ENCODE measurements at regions not wholly inside any gene's neighbourhood (a gene's known extent, or its start where the extent isn't known, plus 50 kb on each side); places are given as distances from the start of the nearest gene placed in this dataset.

DNA sequence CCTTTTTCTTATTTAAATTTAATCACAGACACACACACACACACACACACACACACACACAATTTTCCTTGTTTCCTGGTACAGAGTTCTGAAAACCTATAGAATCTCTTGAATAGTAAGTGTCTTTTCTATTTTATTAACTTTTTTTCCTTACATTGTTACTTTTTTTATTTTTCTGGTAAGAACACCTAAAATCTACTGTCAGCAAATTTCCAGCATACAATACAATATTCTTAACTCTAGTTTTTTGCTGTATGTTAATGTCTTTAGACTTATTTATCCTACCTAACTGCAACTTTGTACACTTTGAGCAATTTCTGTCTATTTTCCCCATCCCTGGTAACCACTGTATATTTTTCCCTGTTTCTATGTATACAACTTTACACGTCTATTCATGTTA lies 1179.8 kb downstream of the SLITRK1 start:
- no peak for ATAC-seq
- H3K27ac Mint-ChIP-seq, result no peak overlapping the region
- no peaks in the 10 kb centered on the region for H3F3A ChIP-seq (replicated peaks; ENCODE audit: low read depth)
- H3K27ac ChIP-seq (ENCODE audit: low read depth), result no peak overlapping the region
- peaks cover 4% of the 10 kb centered on the region; the same call in 1 of the 3 replicates for H3K36me3 Mint-ChIP-seq (ENCODE audit: low read depth)
- no peaks in the 10 kb centered on the region for H3K4me1 ChIP-seq (ENCODE audit: insufficient read depth)
- H4K20me1 ChIP-seq (replicated peaks; ENCODE audit: insufficient read depth), result no peaks in the 10 kb centered on the region
- H3K4me1 Mint-ChIP-seq, result peaks cover 9% of the 10 kb centered on the region; the same call in 2 of the 3 replicates
- H3K9me2 ChIP-seq (ENCODE audit: insufficient read depth), result no peaks in the 10 kb centered on the region; the same call in 1 of the 2 replicates
- H3K79me2 ChIP-seq (replicated peaks; ENCODE audit: insufficient read depth), result no peaks in the 10 kb centered on the region
- no peak overlapping the region for H3K4me2 ChIP-seq
- no peak overlapping the region for H2AFZ ChIP-seq
- H3K27me3 ChIP-seq (ENCODE audit: insufficient read depth), result no peaks in the 10 kb centered on the region
- no peaks in the 10 kb centered on the region for H3K27me3 Mint-ChIP-seq (ENCODE audit: insufficient read depth, low read depth, poor library complexity)
- no peak overlapping the region for H3K4me3 Mint-ChIP-seq
- TF ChIP-seq NANOG (IDR thresholded peaks at IDR 0.05; ENCODE audit: borderline replicate concordance), result no peak
- TF ChIP-seq, protein P1, sequence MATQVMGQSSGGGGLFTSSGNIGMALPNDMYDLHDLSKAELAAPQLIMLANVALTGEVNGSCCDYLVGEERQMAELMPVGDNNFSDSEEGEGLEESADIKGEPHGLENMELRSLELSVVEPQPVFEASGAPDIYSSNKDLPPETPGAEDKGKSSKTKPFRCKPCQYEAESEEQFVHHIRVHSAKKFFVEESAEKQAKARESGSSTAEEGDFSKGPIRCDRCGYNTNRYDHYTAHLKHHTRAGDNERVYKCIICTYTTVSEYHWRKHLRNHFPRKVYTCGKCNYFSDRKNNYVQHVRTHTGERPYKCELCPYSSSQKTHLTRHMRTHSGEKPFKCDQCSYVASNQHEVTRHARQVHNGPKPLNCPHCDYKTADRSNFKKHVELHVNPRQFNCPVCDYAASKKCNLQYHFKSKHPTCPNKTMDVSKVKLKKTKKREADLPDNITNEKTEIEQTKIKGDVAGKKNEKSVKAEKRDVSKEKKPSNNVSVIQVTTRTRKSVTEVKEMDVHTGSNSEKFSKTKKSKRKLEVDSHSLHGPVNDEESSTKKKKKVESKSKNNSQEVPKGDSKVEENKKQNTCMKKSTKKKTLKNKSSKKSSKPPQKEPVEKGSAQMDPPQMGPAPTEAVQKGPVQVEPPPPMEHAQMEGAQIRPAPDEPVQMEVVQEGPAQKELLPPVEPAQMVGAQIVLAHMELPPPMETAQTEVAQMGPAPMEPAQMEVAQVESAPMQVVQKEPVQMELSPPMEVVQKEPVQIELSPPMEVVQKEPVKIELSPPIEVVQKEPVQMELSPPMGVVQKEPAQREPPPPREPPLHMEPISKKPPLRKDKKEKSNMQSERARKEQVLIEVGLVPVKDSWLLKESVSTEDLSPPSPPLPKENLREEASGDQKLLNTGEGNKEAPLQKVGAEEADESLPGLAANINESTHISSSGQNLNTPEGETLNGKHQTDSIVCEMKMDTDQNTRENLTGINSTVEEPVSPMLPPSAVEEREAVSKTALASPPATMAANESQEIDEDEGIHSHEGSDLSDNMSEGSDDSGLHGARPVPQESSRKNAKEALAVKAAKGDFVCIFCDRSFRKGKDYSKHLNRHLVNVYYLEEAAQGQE (IDR thresholded peaks at IDR 0.05; ENCODE audit: unreplicated experiment), result no peak
- TF ChIP-seq, protein P2, sequence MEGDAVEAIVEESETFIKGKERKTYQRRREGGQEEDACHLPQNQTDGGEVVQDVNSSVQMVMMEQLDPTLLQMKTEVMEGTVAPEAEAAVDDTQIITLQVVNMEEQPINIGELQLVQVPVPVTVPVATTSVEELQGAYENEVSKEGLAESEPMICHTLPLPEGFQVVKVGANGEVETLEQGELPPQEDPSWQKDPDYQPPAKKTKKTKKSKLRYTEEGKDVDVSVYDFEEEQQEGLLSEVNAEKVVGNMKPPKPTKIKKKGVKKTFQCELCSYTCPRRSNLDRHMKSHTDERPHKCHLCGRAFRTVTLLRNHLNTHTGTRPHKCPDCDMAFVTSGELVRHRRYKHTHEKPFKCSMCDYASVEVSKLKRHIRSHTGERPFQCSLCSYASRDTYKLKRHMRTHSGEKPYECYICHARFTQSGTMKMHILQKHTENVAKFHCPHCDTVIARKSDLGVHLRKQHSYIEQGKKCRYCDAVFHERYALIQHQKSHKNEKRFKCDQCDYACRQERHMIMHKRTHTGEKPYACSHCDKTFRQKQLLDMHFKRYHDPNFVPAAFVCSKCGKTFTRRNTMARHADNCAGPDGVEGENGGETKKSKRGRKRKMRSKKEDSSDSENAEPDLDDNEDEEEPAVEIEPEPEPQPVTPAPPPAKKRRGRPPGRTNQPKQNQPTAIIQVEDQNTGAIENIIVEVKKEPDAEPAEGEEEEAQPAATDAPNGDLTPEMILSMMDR (conservative IDR thresholded peaks at IDR 0.05; ENCODE audit: low read depth in 2 of 2), result no peak
- TF ChIP-seq CREB1 (CRISPR knock-in tag; IDR thresholded peaks at IDR 0.05; ENCODE audit: low read depth), result no peak
- TF ChIP-seq, protein P3, sequence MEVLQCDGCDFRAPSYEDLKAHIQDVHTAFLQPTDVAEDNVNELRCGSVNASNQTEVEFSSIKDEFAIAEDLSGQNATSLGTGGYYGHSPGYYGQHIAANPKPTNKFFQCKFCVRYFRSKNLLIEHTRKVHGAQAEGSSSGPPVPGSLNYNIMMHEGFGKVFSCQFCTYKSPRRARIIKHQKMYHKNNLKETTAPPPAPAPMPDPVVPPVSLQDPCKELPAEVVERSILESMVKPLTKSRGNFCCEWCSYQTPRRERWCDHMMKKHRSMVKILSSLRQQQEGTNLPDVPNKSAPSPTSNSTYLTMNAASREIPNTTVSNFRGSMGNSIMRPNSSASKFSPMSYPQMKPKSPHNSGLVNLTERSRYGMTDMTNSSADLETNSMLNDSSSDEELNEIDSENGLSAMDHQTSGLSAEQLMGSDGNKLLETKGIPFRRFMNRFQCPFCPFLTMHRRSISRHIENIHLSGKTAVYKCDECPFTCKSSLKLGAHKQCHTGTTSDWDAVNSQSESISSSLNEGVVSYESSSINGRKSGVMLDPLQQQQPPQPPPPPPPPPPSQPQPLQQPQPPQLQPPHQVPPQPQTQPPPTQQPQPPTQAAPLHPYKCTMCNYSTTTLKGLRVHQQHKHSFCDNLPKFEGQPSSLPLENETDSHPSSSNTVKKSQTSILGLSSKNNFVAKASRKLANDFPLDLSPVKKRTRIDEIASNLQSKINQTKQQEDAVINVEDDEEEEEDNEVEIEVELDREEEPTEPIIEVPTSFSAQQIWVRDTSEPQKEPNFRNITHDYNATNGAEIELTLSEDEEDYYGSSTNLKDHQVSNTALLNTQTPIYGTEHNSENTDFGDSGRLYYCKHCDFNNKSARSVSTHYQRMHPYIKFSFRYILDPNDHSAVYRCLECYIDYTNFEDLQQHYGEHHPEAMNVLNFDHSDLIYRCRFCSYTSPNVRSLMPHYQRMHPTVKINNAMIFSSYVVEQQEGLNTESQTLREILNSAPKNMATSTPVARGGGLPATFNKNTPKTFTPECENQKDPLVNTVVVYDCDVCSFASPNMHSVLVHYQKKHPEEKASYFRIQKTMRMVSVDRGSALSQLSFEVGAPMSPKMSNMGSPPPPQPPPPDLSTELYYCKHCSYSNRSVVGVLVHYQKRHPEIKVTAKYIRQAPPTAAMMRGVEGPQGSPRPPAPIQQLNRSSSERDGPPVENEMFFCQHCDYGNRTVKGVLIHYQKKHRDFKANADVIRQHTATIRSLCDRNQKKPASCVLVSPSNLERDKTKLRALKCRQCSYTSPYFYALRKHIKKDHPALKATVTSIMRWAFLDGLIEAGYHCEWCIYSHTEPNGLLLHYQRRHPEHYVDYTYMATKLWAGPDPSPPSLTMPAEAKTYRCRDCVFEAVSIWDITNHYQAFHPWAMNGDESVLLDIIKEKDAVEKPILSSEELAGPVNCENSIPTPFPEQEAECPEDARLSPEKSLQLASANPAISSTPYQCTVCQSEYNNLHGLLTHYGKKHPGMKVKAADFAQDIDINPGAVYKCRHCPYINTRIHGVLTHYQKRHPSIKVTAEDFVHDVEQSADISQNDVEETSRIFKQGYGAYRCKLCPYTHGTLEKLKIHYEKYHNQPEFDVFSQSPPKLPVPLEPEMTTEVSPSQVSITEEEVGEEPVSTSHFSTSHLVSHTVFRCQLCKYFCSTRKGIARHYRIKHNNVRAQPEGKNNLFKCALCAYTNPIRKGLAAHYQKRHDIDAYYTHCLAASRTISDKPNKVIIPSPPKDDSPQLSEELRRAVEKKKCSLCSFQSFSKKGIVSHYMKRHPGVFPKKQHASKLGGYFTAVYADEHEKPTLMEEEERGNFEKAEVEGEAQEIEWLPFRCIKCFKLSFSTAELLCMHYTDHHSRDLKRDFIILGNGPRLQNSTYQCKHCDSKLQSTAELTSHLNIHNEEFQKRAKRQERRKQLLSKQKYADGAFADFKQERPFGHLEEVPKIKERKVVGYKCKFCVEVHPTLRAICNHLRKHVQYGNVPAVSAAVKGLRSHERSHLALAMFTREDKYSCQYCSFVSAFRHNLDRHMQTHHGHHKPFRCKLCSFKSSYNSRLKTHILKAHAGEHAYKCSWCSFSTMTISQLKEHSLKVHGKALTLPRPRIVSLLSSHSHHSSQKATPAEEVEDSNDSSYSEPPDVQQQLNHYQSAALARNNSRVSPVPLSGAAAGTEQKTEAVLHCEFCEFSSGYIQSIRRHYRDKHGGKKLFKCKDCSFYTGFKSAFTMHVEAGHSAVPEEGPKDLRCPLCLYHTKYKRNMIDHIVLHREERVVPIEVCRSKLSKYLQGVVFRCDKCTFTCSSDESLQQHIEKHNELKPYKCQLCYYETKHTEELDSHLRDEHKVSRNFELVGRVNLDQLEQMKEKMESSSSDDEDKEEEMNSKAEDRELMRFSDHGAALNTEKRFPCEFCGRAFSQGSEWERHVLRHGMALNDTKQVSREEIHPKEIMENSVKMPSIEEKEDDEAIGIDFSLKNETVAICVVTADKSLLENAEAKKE (CRISPR knock-in tag; IDR thresholded peaks at IDR 0.05), result no peak
- no peak for TF ChIP-seq JUNB (IDR thresholded peaks at IDR 0.05; ENCODE audit: unreplicated experiment)
- TF ChIP-seq, protein P4, sequence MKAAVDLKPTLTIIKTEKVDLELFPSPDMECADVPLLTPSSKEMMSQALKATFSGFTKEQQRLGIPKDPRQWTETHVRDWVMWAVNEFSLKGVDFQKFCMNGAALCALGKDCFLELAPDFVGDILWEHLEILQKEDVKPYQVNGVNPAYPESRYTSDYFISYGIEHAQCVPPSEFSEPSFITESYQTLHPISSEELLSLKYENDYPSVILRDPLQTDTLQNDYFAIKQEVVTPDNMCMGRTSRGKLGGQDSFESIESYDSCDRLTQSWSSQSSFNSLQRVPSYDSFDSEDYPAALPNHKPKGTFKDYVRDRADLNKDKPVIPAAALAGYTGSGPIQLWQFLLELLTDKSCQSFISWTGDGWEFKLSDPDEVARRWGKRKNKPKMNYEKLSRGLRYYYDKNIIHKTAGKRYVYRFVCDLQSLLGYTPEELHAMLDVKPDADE (IDR thresholded peaks at IDR 0.05), result no peak
- no peak for DNase-seq (ENCODE audit: low spot score)
- H3K4me3 ChIP-seq, result no peak overlapping the region
- H3K36me3 ChIP-seq (ENCODE audit: insufficient read depth), result no peaks in the 10 kb centered on the region
- peaks cover 6% of the 10 kb centered on the region; the same call in 2 of the 3 replicates for H3K9me3 Mint-ChIP-seq
